ENCODE measurements at regions not wholly inside any gene's neighbourhood (a gene's known extent, or its start where the extent isn't known, plus 50 kb on each side); places are given as distances from the start of the nearest gene placed in this dataset.

GRCh38 chr13:55543053-55543452 lies 1597.7 kb upstream of the PRR20A start:
- intact Hi-C loops (cut with micrococcal nuclease): no loop called here

More at GRCh38 chr13:55543053-55543452, 1597.7 kb upstream of the PRR20A start:
- BruUV-seq (replicated peaks): no TSS peak
- no peak overlapping the region for H3K4me3 ChIP-seq (replicated peaks in 1 of 3; ENCODE audit: insufficient read depth in 1 of 3, low read depth in 1 of 3, low read length in 3 of 3)
- H4K20me1 ChIP-seq (replicated peaks; ENCODE audit: control insufficient read depth, extremely low read depth, insufficient read depth, low read length): no peaks in the 10 kb centered on the region
- no peak overlapping the region for H3K27ac ChIP-seq (ENCODE audit: insufficient read depth, low read depth, low read length)
- no peak overlapping the region for H3K4me2 ChIP-seq (ENCODE audit: insufficient read depth, low read length)
- no peaks in the 10 kb centered on the region for H3K9me1 ChIP-seq (replicated peaks; ENCODE audit: control insufficient read depth, extremely low read depth, insufficient read depth, low read length)
- POLR2A ChIA-PET: no interaction called here
- no peaks in the 10 kb centered on the region for H3K36me3 ChIP-seq (ENCODE audit: control insufficient read depth in 2 of 2, extremely low read depth in 1 of 2, insufficient read depth in 2 of 2, low read length in 2 of 2)
- FAIRE-seq (no peak), DNase-seq (ENCODE audit: low read depth, low spot score) (no peak)
- H2AFZ ChIP-seq (ENCODE audit: low read depth, low read length): no peak overlapping the region
- no peak for TF ChIP-seq MAX (IDR thresholded peaks at IDR 0.05; ENCODE audit: insufficient read depth, insufficient read length)
- TF ChIP-seq, protein P1, sequence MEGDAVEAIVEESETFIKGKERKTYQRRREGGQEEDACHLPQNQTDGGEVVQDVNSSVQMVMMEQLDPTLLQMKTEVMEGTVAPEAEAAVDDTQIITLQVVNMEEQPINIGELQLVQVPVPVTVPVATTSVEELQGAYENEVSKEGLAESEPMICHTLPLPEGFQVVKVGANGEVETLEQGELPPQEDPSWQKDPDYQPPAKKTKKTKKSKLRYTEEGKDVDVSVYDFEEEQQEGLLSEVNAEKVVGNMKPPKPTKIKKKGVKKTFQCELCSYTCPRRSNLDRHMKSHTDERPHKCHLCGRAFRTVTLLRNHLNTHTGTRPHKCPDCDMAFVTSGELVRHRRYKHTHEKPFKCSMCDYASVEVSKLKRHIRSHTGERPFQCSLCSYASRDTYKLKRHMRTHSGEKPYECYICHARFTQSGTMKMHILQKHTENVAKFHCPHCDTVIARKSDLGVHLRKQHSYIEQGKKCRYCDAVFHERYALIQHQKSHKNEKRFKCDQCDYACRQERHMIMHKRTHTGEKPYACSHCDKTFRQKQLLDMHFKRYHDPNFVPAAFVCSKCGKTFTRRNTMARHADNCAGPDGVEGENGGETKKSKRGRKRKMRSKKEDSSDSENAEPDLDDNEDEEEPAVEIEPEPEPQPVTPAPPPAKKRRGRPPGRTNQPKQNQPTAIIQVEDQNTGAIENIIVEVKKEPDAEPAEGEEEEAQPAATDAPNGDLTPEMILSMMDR (IDR thresholded peaks at IDR 0.05; ENCODE audit: extremely low read depth in 1 of 2, insufficient read depth in 1 of 2, low read depth in 1 of 2, low read length in 2 of 2): no peak
- TF ChIP-seq EZH2 (IDR thresholded peaks at IDR 0.05; ENCODE audit: borderline replicate concordance, low read depth, low read length, severe bottlenecking): no peak
- TF ChIP-seq GATA2 (IDR thresholded peaks at IDR 0.05; ENCODE audit: insufficient read depth, insufficient read length, low read depth, low read length): no peak
- no peak for TF ChIP-seq POLR2AphosphoS5 (IDR thresholded peaks at IDR 0.05; ENCODE audit: insufficient read depth, low read depth, low read length)
- no peak for TF ChIP-seq MYC (IDR thresholded peaks at IDR 0.05; ENCODE audit: low read depth, low read length)
- TF ChIP-seq JUN (IDR thresholded peaks at IDR 0.05; ENCODE audit: borderline replicate concordance, insufficient read depth, insufficient read length, low read depth): no peak
- no peak for TF ChIP-seq POLR2A (IDR thresholded peaks at IDR 0.05; ENCODE audit: low read depth, low read length)
- no peak for TF ChIP-seq FOS (IDR thresholded peaks at IDR 0.05; ENCODE audit: borderline replicate concordance, insufficient read depth, low read length)
- H3K79me2 ChIP-seq (ENCODE audit: control insufficient read depth, insufficient read depth, low read length): no peaks in the 10 kb centered on the region
- dilution Hi-C loops (cut with MboI; ENCODE audit: extremely low pct_ligation_motif_present, low sequenced_read_pairs): no loop called here
- no peaks in the 10 kb centered on the region for H3K27me3 ChIP-seq (ENCODE audit: control insufficient read depth in 2 of 2, insufficient read depth in 2 of 2, low read length in 2 of 2)
- H3K9me3 ChIP-seq (replicated peaks; ENCODE audit: control insufficient read depth, insufficient read depth, low read length): peaks cover 2% of the 10 kb centered on the region
- H3K4me1 ChIP-seq (ENCODE audit: control insufficient read depth, extremely low read depth, insufficient read depth, low read length): no peaks in the 10 kb centered on the region
- CTCF ChIA-PET: no interaction called here
- no peak overlapping the region for H3K9ac ChIP-seq (replicated peaks; ENCODE audit: extremely low read depth, insufficient read depth, low read length)
